Activated naive CD8-positive, alpha-beta T cell (primary cell): ENCODE measurements at regions not wholly inside any gene's neighbourhood (a gene's known extent, or its start where the extent isn't known, plus 50 kb on each side); places are given as distances from the start of the nearest gene placed in this dataset.
"Not testable (repeated sequence)": the region's sequence is repeated elsewhere in the genome, so short reads cannot be mapped to it uniquely, and the experiment has no call there.

Experiments used
- H3K27ac Mint-ChIP-seq: one replicate; pipeline ENCODE4 v1.8.0; 2021; ENCODE audit warnings: mixed read lengths
- H3K27me3 Mint-ChIP-seq: one replicate; pipeline ENCODE4 v1.8.0; 2021; ENCODE audit warnings: mixed read lengths
- H3K36me3 Mint-ChIP-seq: one replicate; pipeline ENCODE4 v1.8.0; 2021; ENCODE audit warnings: mixed read lengths
- H3K4me1 Mint-ChIP-seq: one replicate; pipeline ENCODE4 v1.8.0; 2021; ENCODE audit warnings: low read depth, mixed read lengths
- H3K4me3 Mint-ChIP-seq: one replicate; pipeline ENCODE4 v1.8.0; 2021; ENCODE audit warnings: mild to moderate bottlenecking, mixed read lengths
- H3K9me3 Mint-ChIP-seq: one replicate; pipeline ENCODE4 v1.8.0; 2021; ENCODE audit warnings: low read depth, mixed read lengths

- H3K9me3 Mint-ChIP-seq, H3K4me1 Mint-ChIP-seq, H3K27me3 Mint-ChIP-seq, H3K27ac Mint-ChIP-seq, H3K4me3 Mint-ChIP-seq, H3K36me3 Mint-ChIP-seq: not testable (repeated sequence)
Measured at GRCh38 chrX:40788698-40789097, 53.4 kb upstream of the MED14 start.

GRCh38 chrX:40792433-40792832 lies 57.1 kb upstream of the MED14 start:
- H3K36me3 Mint-ChIP-seq = peaks cover 4% of the 10 kb centered on the region
- no peak overlapping the region for H3K4me3 Mint-ChIP-seq
- no peaks in the 10 kb centered on the region for H3K9me3 Mint-ChIP-seq
- no peaks in the 10 kb centered on the region for H3K27me3 Mint-ChIP-seq
- H3K27ac Mint-ChIP-seq = no peak overlapping the region
- peaks cover 1% of the 10 kb centered on the region for H3K4me1 Mint-ChIP-seq

- H3K27ac Mint-ChIP-seq, H3K27me3 Mint-ChIP-seq, H3K4me3 Mint-ChIP-seq, H3K36me3 Mint-ChIP-seq, H3K9me3 Mint-ChIP-seq, H3K4me1 Mint-ChIP-seq: not testable (repeated sequence)
Measured at GRCh38 chrX:40794829-40795130, 59.4 kb upstream of the MED14 start.

- not testable (repeated sequence) for H3K4me1 Mint-ChIP-seq, H3K27me3 Mint-ChIP-seq, H3K9me3 Mint-ChIP-seq, H3K36me3 Mint-ChIP-seq, H3K4me3 Mint-ChIP-seq, H3K27ac Mint-ChIP-seq
Measured at GRCh38 chrX:40799745-40800144, 64.4 kb upstream of the MED14 start.

GRCh38 chrX:40805404-40805803 lies 70.1 kb upstream of the MED14 start:
- Mint-ChIP-seq H3K4me3 (no peak overlapping the region), H3K27me3 (no peaks in the 10 kb centered on the region), H3K9me3 (no peaks in the 10 kb centered on the region), H3K4me1 (no peaks in the 10 kb centered on the region), H3K27ac (no peak overlapping the region), H3K36me3 (no peaks in the 10 kb centered on the region)

GRCh38 chrX:40806513-40807220 lies 71.3 kb upstream of the MED14 start:
- Mint-ChIP-seq H3K27ac (no peak overlapping the region), H3K4me1 (no peaks in the 10 kb centered on the region), H3K9me3 (no peaks in the 10 kb centered on the region), H3K27me3 (no peaks in the 10 kb centered on the region), H3K36me3 (no peaks in the 10 kb centered on the region), H3K4me3 (no peak overlapping the region)

- Mint-ChIP-seq H3K4me1 (no peaks in the 10 kb centered on the region), H3K27me3 (no peaks in the 10 kb centered on the region), H3K9me3 (no peaks in the 10 kb centered on the region), H3K36me3 (no peaks in the 10 kb centered on the region), H3K27ac (no peak overlapping the region), H3K4me3 (no peak overlapping the region)
Measured at GRCh38 chrX:40807384-40807783, 72.0 kb upstream of the MED14 start.

- H3K9me3 Mint-ChIP-seq = no peaks in the 10 kb centered on the region
- H3K27ac Mint-ChIP-seq = no peak overlapping the region
- H3K4me3 Mint-ChIP-seq = no peak overlapping the region
- no peaks in the 10 kb centered on the region for H3K36me3 Mint-ChIP-seq
- no peaks in the 10 kb centered on the region for H3K4me1 Mint-ChIP-seq
- H3K27me3 Mint-ChIP-seq = no peaks in the 10 kb centered on the region
Measured at GRCh38 chrX:40808203-40808602, 72.9 kb upstream of the MED14 start.

- Mint-ChIP-seq H3K4me1 (no peaks in the 10 kb centered on the region), H3K4me3 (no peak overlapping the region), H3K9me3 (no peaks in the 10 kb centered on the region), H3K27ac (no peak overlapping the region), H3K36me3 (no peaks in the 10 kb centered on the region), H3K27me3 (no peaks in the 10 kb centered on the region)
Measured at GRCh38 chrX:40809210-40809609, 73.9 kb upstream of the MED14 start.

- H3K9me3 Mint-ChIP-seq, H3K4me1 Mint-ChIP-seq, H3K27me3 Mint-ChIP-seq, H3K4me3 Mint-ChIP-seq, H3K27ac Mint-ChIP-seq, H3K36me3 Mint-ChIP-seq: not testable (repeated sequence)
Measured at GRCh38 chrX:40815045-40815444, 79.7 kb upstream of the MED14 start.

GRCh38 chrX:40816906-40817305 lies 81.6 kb upstream of the MED14 start:
- Mint-ChIP-seq H3K27me3 (no peaks in the 10 kb centered on the region), H3K4me1 (no peaks in the 10 kb centered on the region), H3K4me3 (no peak overlapping the region), H3K36me3 (no peaks in the 10 kb centered on the region), H3K27ac (no peak overlapping the region), H3K9me3 (no peaks in the 10 kb centered on the region)

GRCh38 chrX:40818236-40818635 lies 82.9 kb upstream of the MED14 start:
- Mint-ChIP-seq H3K9me3 (no peaks in the 10 kb centered on the region), H3K27me3 (no peaks in the 10 kb centered on the region), H3K4me1 (no peaks in the 10 kb centered on the region), H3K4me3 (no peak overlapping the region), H3K27ac (no peak overlapping the region), H3K36me3 (no peaks in the 10 kb centered on the region)

GRCh38 chrX:40821780-40822179 lies 86.4 kb upstream of the MED14 start:
- H3K27me3 Mint-ChIP-seq = no peaks in the 10 kb centered on the region
- no peak overlapping the region for H3K4me3 Mint-ChIP-seq
- H3K4me1 Mint-ChIP-seq = no peaks in the 10 kb centered on the region
- H3K27ac Mint-ChIP-seq = no peak overlapping the region
- no peaks in the 10 kb centered on the region for H3K36me3 Mint-ChIP-seq
- H3K9me3 Mint-ChIP-seq = no peaks in the 10 kb centered on the region

- Mint-ChIP-seq H3K4me1 (no peaks in the 10 kb centered on the region), H3K4me3 (no peak overlapping the region), H3K27me3 (no peaks in the 10 kb centered on the region)
Measured at GRCh38 chrX:40827331-40827730, 92.0 kb upstream of the MED14 start.

GRCh38 chrX:40831750-40832149 lies 96.4 kb upstream of the MED14 start:
- no peak overlapping the region for H3K4me3 Mint-ChIP-seq
- no peaks in the 10 kb centered on the region for H3K27me3 Mint-ChIP-seq
- no peaks in the 10 kb centered on the region for H3K4me1 Mint-ChIP-seq
- H3K27ac Mint-ChIP-seq = no peak overlapping the region
- no peaks in the 10 kb centered on the region for H3K36me3 Mint-ChIP-seq
- no peaks in the 10 kb centered on the region for H3K9me3 Mint-ChIP-seq

More at GRCh38 chrX:40827331-40827730, 92.0 kb upstream of the MED14 start:
- H3K36me3 Mint-ChIP-seq = no peaks in the 10 kb centered on the region
- no peak overlapping the region for H3K27ac Mint-ChIP-seq
- no peaks in the 10 kb centered on the region for H3K9me3 Mint-ChIP-seq

GRCh38 chrX:40832723-40833122 lies 97.4 kb upstream of the MED14 start:
- no peaks in the 10 kb centered on the region for H3K9me3 Mint-ChIP-seq
- H3K4me1 Mint-ChIP-seq = no peaks in the 10 kb centered on the region
- no peak overlapping the region for H3K27ac Mint-ChIP-seq
- no peak overlapping the region for H3K4me3 Mint-ChIP-seq
- no peaks in the 10 kb centered on the region for H3K27me3 Mint-ChIP-seq
- H3K36me3 Mint-ChIP-seq = no peaks in the 10 kb centered on the region
